ENCODE measurements at regions not wholly inside any gene's neighbourhood (a gene's known extent, or its start where the extent isn't known, plus 50 kb on each side); places are given as distances from the start of the nearest gene placed in this dataset.
"Not testable (repeated sequence)": the region's sequence is repeated elsewhere in the genome, so short reads cannot be mapped to it uniquely, and the experiment has no call there.

- no peak for DNase-seq (ENCODE audit: low read depth, low spot score)
These were observed 273.8 kb upstream of the SLC14A2 start for GRCh38 chr18:45341454-45341853.

- no peak for DNase-seq (ENCODE audit: low read depth, low spot score)
These were observed 273.1 kb upstream of the SLC14A2 start for GRCh38 chr18:45342166-45342565.

- no peak for DNase-seq (ENCODE audit: low read depth, low spot score)
These were observed 272.6 kb upstream of the SLC14A2 start for GRCh38 chr18:45342653-45343052.

- no peak for DNase-seq (ENCODE audit: low read depth, low spot score)
These were observed 271.9 kb upstream of the SLC14A2 start for GRCh38 chr18:45343365-45343764.

- DNase-seq (ENCODE audit: low read depth, low spot score) = not testable (repeated sequence)
These were observed 270.6 kb upstream of the SLC14A2 start for GRCh38 chr18:45344680-45345079.

GRCh38 chr18:45349019-45349418, 266.3 kb upstream of the SLC14A2 start:
- no peak for DNase-seq (ENCODE audit: low read depth, low spot score)

- DNase-seq (ENCODE audit: low read depth, low spot score) = no peak
These were observed 265.8 kb upstream of the SLC14A2 start for GRCh38 chr18:45349467-45349866.

GRCh38 chr18:45350404-45351156, 264.7 kb upstream of the SLC14A2 start:
- DNase-seq (ENCODE audit: low read depth, low spot score) = no peak

GRCh38 chr18:45352874-45353273, 262.4 kb upstream of the SLC14A2 start:
- DNase-seq (ENCODE audit: low read depth, low spot score) = no peak

- peak; percentile 25 for DNase-seq (ENCODE audit: low read depth, low spot score)
These were observed 261.7 kb upstream of the SLC14A2 start for GRCh38 chr18:45353530-45353929.

- peak; percentile 18 for DNase-seq (ENCODE audit: low read depth, low spot score)
These were observed 259.2 kb upstream of the SLC14A2 start for GRCh38 chr18:45355944-45356520.

- DNase-seq (ENCODE audit: low read depth, low spot score) = peak; percentile 55
These were observed 257.4 kb upstream of the SLC14A2 start for GRCh38 chr18:45357686-45358470.

GRCh38 chr18:45359275-45360009, 255.8 kb upstream of the SLC14A2 start:
- DNase-seq (ENCODE audit: low read depth, low spot score) = no peak

GRCh38 chr18:45361125-45361851, 254.0 kb upstream of the SLC14A2 start:
- peak; percentile 33 for DNase-seq (ENCODE audit: low read depth, low spot score)

GRCh38 chr18:45363196-45363595, 252.1 kb upstream of the SLC14A2 start:
- peak; percentile 25 for DNase-seq (ENCODE audit: low read depth, low spot score)

GRCh38 chr18:45365835-45366234, 249.4 kb upstream of the SLC14A2 start:
- DNase-seq (ENCODE audit: low read depth, low spot score) = peak; percentile 14

GRCh38 chr18:45370255-45371010, 244.8 kb upstream of the SLC14A2 start:
- peak; percentile 84 for DNase-seq (ENCODE audit: low read depth, low spot score)

GRCh38 chr18:45373286-45373880, 241.9 kb upstream of the SLC14A2 start:
- DNase-seq (ENCODE audit: low read depth, low spot score) = no peak

- no peak for DNase-seq (ENCODE audit: low read depth, low spot score)
These were observed 241.0 kb upstream of the SLC14A2 start for GRCh38 chr18:45374236-45374635.
